Smooth muscle cell (in vitro differentiated cells): ENCODE measurements at regions not wholly inside any gene's neighbourhood (a gene's known extent, or its start where the extent isn't known, plus 50 kb on each side); places are given as distances from the start of the nearest gene placed in this dataset.

Source experiments
- DNase-seq: peaks from one replicate; lab custom pipeline; 2025; ENCODE audit not compliant: unreplicated experiment; lab: John Stamatoyannopoulos, UW
- H2AFZ ChIP-seq: fragments of 200-600 bp; sonication (generic); 2 replicates; pipeline ENCODE4 v1.6.0; 2016; ENCODE audit warnings: antibody characterized with exemption, low read depth, mild to moderate bottlenecking
- H3F3A ChIP-seq: fragments of 200-600 bp; sonication (generic); 2 replicates; pipeline ENCODE4 v1.6.0; 2017; ENCODE audit warnings: antibody characterized with exemption, low read depth
- H3K27ac ChIP-seq: fragments of 200-600 bp; sonication (generic); 2 replicates; pipeline ENCODE4 v1.5.1; 2016; ENCODE audit warnings: low read depth, mild to moderate bottlenecking
- H3K27me3 ChIP-seq: fragments of 200-600 bp; sonication (generic); 2 replicates; pipeline ENCODE4 v1.6.1; 2016; ENCODE audit warnings: low read depth, mild to moderate bottlenecking
- H3K36me3 ChIP-seq: fragments of 200-600 bp; sonication (generic); 2 replicates; pipeline ENCODE4 v1.5.1; 2016; ENCODE audit warnings: low read depth
- H3K4me1 ChIP-seq: fragments of 200-600 bp; sonication (generic); 2 replicates; pipeline ENCODE4 v1.5.1; 2016; ENCODE audit warnings: low read depth
- H3K4me2 ChIP-seq: fragments of 200-600 bp; sonication (generic); 2 replicates; pipeline ENCODE4 v1.6.0; 2016; ENCODE audit warnings: mild to moderate bottlenecking
- H3K4me3 ChIP-seq: fragments of 200-600 bp; sonication (generic); 2 replicates; pipeline ENCODE4 v1.5.1; 2016; ENCODE audit warnings: mild to moderate bottlenecking
- H3K79me2 ChIP-seq: fragments of 200-600 bp; sonication (generic); 2 replicates; pipeline ENCODE4 v1.6.0; 2016; ENCODE audit warnings: low read depth, mild to moderate bottlenecking
- H3K9ac ChIP-seq: fragments of 200-600 bp; sonication (generic); 2 replicates; pipeline ENCODE4 v1.6.0; 2016; ENCODE audit warnings: low read depth
- H3K9me3 ChIP-seq: fragments of 200-600 bp; sonication (generic); replicated peaks from 2 replicates; pipeline ENCODE4 v1.5.1; 2016; ENCODE audit warnings: low read depth
- H4K20me1 ChIP-seq: fragments of 200-600 bp; sonication (generic); 2 replicates; pipeline ENCODE4 v1.6.0; 2016; ENCODE audit warnings: low read depth
- CTCF ChIP-seq: fragments of 200-600 bp; sonication (generic); IDR thresholded peaks from 2 replicates; pipeline ENCODE4 v1.5.1; 2017; ENCODE audit warnings: borderline replicate concordance, mild to moderate bottlenecking, antibody characterized with exemption; ENCODE audit not compliant: insufficient read depth, poor library complexity, severe bottlenecking
- WGBS: methylation state at CpG from one replicate; pipeline ENCODE4 v1.1.7; 2016; ENCODE audit warnings: low lambda C conversion rate; 5-methylcytosine and 5-hydroxymethylcytosine counted together

GRCh38 chr3:193021506-193022010, 103.9 kb upstream of the MB21D2 start:
- Histone ChIP-seq H3K4me3 (no peak overlapping the region), H4K20me1 (no peaks in the 10 kb centered on the region)
- 94% methylated on average over 7 of the region's 7 CpGs for WGBS

GRCh38 chr3:193023218-193023617, 105.6 kb upstream of the MB21D2 start:
- Histone ChIP-seq H3K4me3 (no peak overlapping the region), H3K27me3 (no peaks in the 10 kb centered on the region), H4K20me1 (no peaks in the 10 kb centered on the region), H3K79me2 (no peaks in the 10 kb centered on the region), H3K27ac (no peak overlapping the region), H3K9ac (no peak overlapping the region), H2AFZ (no peak overlapping the region), H3K4me1 (peaks cover 3% of the 10 kb centered on the region), H3K36me3 (no peaks in the 10 kb centered on the region), H3F3A (no peaks in the 10 kb centered on the region), H3K9me3 (no peaks in the 10 kb centered on the region), H3K4me2 (no peak overlapping the region)
- TF ChIP-seq CTCF: no peak
- 100% methylated on average over 1 of the region's 1 CpG for WGBS
- no peak for DNase-seq

More at GRCh38 chr3:193021506-193022010, 103.9 kb upstream of the MB21D2 start:
- no peaks in the 10 kb centered on the region for H3K27me3 ChIP-seq
- no peaks in the 10 kb centered on the region for H3F3A ChIP-seq
- no peak for TF ChIP-seq CTCF
- no peaks in the 10 kb centered on the region for H3K36me3 ChIP-seq
- no peak overlapping the region for H2AFZ ChIP-seq
- no peaks in the 10 kb centered on the region for H3K4me1 ChIP-seq
- no peaks in the 10 kb centered on the region for H3K79me2 ChIP-seq
- no peak overlapping the region for H3K27ac ChIP-seq
- no peak for DNase-seq
- H3K4me2 ChIP-seq: no peak overlapping the region
- H3K9me3 ChIP-seq: no peaks in the 10 kb centered on the region
- H3K9ac ChIP-seq: no peak overlapping the region

- no peaks in the 10 kb centered on the region for H4K20me1 ChIP-seq
- H3K4me3 ChIP-seq: no peak overlapping the region
- H3K4me2 ChIP-seq: no peak overlapping the region
- no peaks in the 10 kb centered on the region for H3K79me2 ChIP-seq
- H3K4me1 ChIP-seq: peaks cover 8% of the 10 kb centered on the region
- TF ChIP-seq CTCF: no peak
- H3K9ac ChIP-seq: no peak overlapping the region
- no peak overlapping the region for H2AFZ ChIP-seq
- H3K27ac ChIP-seq: no peak overlapping the region
- no peaks in the 10 kb centered on the region for H3K36me3 ChIP-seq
- no peak for DNase-seq
- no peaks in the 10 kb centered on the region for H3F3A ChIP-seq
- WGBS: 72% methylated on average over 4 of the region's 4 CpGs
- H3K27me3 ChIP-seq: peaks cover 6% of the 10 kb centered on the region
- H3K9me3 ChIP-seq: no peaks in the 10 kb centered on the region
These were observed 110.6 kb upstream of the MB21D2 start for GRCh38 chr3:193028258-193028657.

GRCh38 chr3:193029800-193030199, 112.1 kb upstream of the MB21D2 start:
- Histone ChIP-seq H3K36me3 (no peaks in the 10 kb centered on the region), H3K79me2 (no peaks in the 10 kb centered on the region), H4K20me1 (no peaks in the 10 kb centered on the region), H3K27me3 (peaks cover 6% of the 10 kb centered on the region), H3K4me3 (no peak overlapping the region), H3K9me3 (no peaks in the 10 kb centered on the region), H3K9ac (no peak overlapping the region), H3K27ac (no peak overlapping the region), H3F3A (no peaks in the 10 kb centered on the region), H3K4me1 (peaks cover 8% of the 10 kb centered on the region), H2AFZ (no peak overlapping the region), H3K4me2 (no peak overlapping the region)
- no peak for TF ChIP-seq CTCF
- 73% methylated on average over 2 of the region's 2 CpGs for WGBS
- DNase-seq: no peak
